K562 (cell line): ENCODE measurements at regions not wholly inside any gene's neighbourhood (a gene's known extent, or its start where the extent isn't known, plus 50 kb on each side); places are given as distances from the start of the nearest gene placed in this dataset.

Experiments
- CCNT2 ChIP-seq: IDR thresholded peaks from 2 replicates; pipeline ENCODE4 v1.6.1; 2011; ENCODE audit warnings: borderline replicate concordance, low read depth, mild to moderate bottlenecking, moderate library complexity, mixed read lengths, low read length; ENCODE audit not compliant: insufficient read length; ENCODE audit errors: extremely low read depth
- HDAC1 ChIP-seq, 2 experiments: fragments of 450-650 bp; IDR thresholded peaks; 2 replicates each; pipeline ENCODE4 v1.6.1; 2016 to 2017; ENCODE audit warnings: inconsistent platforms in 1 of 2, mild to moderate bottlenecking in 1 of 2, moderate library complexity in 1 of 2
- NFE2L1 ChIP-seq: fragments of 450-650 bp; IDR thresholded peaks from 2 replicates; pipeline ENCODE4 v1.6.1; 2016; ENCODE audit warnings: missing genetic modification characterization, low read depth, mild to moderate bottlenecking, missing compliant biosample characterization, moderate library complexity, borderline replicate concordance
- SAP30 ChIP-seq: fragments of 200-600 bp; sonication (generic); IDR thresholded peaks from 2 replicates; pipeline ENCODE4 v1.6.1; 2012; ENCODE audit warnings: borderline replicate concordance, low read depth, mild to moderate bottlenecking, moderate library complexity, low read length, control low read depth, inconsistent platforms; ENCODE audit not compliant: insufficient read depth, poor library complexity, severe bottlenecking
- SIX5 ChIP-seq, 2 experiments: IDR thresholded peaks; 2 replicates each; pipeline ENCODE4 v1.6.1; 2011; ENCODE audit warnings: low read length in 2 of 2, borderline replicate concordance in 1 of 2, low read depth in 1 of 2, mild to moderate bottlenecking in 1 of 2, moderate library complexity in 1 of 2; ENCODE audit not compliant: insufficient read depth in 1 of 2
- TF ChIP-seq, protein P1 (sequence below): sonication (generic); formaldehyde crosslinking; IDR thresholded peaks from 2 replicates; pipeline ENCODE4 v1.8.1; 2023; ENCODE audit warnings: mild to moderate bottlenecking, missing genetic modification reagents
- TF ChIP-seq, protein P2 (sequence below): fragments of 450-650 bp; IDR thresholded peaks from 2 replicates; pipeline ENCODE4 v1.6.1; 2016; ENCODE audit warnings: borderline replicate concordance

DNA sequence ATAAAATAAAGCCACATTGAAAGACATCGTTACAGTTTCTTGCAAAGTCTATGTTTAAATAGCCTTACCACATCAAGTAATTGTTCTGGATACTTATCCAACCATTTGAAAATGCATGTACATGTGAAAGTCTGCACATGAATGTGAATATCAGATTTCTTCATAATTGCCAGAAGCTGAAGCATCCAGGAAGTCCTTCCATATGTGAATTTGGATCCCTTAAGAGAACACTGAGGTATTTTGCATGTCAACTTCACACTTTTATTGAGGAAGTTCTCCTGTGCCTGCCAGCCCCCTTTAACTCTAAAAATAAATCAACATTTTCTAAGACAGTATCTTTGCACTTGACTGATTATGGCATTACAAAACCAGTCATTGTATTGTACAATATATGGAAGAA is 1103.5 kb upstream of the ADGRL3 start (continued):
- TF ChIP-seq, protein P1, sequence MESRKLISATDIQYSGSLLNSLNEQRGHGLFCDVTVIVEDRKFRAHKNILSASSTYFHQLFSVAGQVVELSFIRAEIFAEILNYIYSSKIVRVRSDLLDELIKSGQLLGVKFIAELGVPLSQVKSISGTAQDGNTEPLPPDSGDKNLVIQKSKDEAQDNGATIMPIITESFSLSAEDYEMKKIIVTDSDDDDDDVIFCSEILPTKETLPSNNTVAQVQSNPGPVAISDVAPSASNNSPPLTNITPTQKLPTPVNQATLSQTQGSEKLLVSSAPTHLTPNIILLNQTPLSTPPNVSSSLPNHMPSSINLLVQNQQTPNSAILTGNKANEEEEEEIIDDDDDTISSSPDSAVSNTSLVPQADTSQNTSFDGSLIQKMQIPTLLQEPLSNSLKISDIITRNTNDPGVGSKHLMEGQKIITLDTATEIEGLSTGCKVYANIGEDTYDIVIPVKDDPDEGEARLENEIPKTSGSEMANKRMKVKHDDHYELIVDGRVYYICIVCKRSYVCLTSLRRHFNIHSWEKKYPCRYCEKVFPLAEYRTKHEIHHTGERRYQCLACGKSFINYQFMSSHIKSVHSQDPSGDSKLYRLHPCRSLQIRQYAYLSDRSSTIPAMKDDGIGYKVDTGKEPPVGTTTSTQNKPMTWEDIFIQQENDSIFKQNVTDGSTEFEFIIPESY (CRISPR knock-in tag): no peak
- TF ChIP-seq NFE2L1 (tag): no peak
- TF ChIP-seq SIX5 (IDR thresholded peaks at IDR 0.05; ENCODE audit: borderline replicate concordance in 1 of 2, insufficient read depth in 1 of 2, low read depth in 1 of 2, low read length in 2 of 2): no peak
- TF ChIP-seq CCNT2: no peak
- no peak for TF ChIP-seq SAP30
- TF ChIP-seq HDAC1 (IDR thresholded peaks at IDR 0.05): no peak
- TF ChIP-seq, protein P2, sequence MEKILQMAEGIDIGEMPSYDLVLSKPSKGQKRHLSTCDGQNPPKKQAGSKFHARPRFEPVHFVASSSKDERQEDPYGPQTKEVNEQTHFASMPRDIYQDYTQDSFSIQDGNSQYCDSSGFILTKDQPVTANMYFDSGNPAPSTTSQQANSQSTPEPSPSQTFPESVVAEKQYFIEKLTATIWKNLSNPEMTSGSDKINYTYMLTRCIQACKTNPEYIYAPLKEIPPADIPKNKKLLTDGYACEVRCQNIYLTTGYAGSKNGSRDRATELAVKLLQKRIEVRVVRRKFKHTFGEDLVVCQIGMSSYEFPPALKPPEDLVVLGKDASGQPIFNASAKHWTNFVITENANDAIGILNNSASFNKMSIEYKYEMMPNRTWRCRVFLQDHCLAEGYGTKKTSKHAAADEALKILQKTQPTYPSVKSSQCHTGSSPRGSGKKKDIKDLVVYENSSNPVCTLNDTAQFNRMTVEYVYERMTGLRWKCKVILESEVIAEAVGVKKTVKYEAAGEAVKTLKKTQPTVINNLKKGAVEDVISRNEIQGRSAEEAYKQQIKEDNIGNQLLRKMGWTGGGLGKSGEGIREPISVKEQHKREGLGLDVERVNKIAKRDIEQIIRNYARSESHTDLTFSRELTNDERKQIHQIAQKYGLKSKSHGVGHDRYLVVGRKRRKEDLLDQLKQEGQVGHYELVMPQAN: no peak
